ENCODE measurements at regions not wholly inside any gene's neighbourhood (a gene's known extent, or its start where the extent isn't known, plus 50 kb on each side); places are given as distances from the start of the nearest gene placed in this dataset.
"Not testable (repeated sequence)": the region's sequence is repeated elsewhere in the genome, so short reads cannot be mapped to it uniquely, and the experiment has no call there.

GRCh38 chr16:87144232-87144631 is 173.0 kb downstream of the C16orf95 start:
- Histone ChIP-seq H3K9ac (ENCODE audit: low read depth, low read length) (no peak overlapping the region), H3K36me3 (ENCODE audit: insufficient read depth, low read depth, low read length) (no peaks in the 10 kb centered on the region), H3K4me1 (ENCODE audit: insufficient read depth, low read length) (peaks cover 3% of the 10 kb centered on the region; the same call in 1 of the 2 replicates), H3K9me3 (ENCODE audit: insufficient read depth, low read depth, low read length) (no peaks in the 10 kb centered on the region), H3K27me3 (ENCODE audit: insufficient read depth, low read length) (no peaks in the 10 kb centered on the region), H3K4me3 (ENCODE audit: low read length) (no peak overlapping the region), H3K27ac (ENCODE audit: low read length) (no peak overlapping the region)

DNA sequence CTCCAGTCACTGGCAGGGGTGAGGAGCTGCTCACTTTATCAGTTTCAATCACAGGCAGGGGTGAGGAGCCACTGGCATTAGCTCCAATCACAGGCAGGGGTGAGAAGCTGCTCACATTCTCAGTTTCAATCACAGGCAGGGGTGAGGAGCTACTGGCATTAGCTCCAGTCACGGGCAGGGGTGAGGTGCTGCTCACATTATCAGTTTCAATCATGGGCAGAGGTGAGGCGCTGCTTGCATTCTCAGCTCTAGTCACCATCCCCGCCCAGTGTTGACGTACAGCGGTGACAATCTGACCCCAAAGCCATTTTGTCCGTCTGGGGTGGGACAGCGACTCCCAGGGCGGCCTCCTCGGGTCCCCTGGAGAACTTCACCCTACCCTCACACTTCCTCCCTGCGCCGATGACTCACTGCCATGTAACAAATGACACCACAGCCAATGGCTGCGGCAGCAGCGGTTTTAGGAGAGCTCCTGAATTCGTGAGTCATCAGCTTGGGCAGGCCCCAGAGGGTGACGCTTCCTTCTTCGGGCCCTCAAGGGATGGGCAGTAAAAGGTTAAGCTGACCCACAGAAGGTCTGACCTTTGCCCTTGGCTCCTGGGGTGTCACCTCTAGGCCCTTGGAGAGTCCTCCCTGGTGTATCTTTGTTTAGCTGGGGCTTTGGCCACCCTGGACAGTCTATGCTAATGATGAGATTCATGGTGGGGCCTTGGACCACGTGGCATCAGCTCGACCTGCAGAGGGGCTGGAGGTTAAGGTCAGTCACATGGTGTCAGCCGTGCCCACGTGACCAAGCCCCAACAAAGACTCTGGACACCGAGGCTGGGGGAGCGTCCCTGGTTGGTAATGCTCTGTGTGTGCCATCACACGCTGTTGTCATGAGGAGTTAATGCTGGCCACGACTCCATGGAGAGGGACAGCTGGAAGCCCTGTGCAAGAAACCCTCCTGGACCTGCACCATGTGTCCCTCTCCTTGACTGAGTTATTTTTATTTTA is 171.7 kb downstream of the C16orf95 start:
- peaks cover 3% of the 10 kb centered on the region; the same call in 1 of the 2 replicates for H3K4me1 ChIP-seq (ENCODE audit: insufficient read depth, low read length)
- no peak overlapping the region for H3K9ac ChIP-seq (ENCODE audit: low read depth, low read length)
- no peak overlapping the region for H3K27ac ChIP-seq (ENCODE audit: low read length)
- no peaks in the 10 kb centered on the region for H3K36me3 ChIP-seq (ENCODE audit: insufficient read depth, low read depth, low read length)
- no peaks in the 10 kb centered on the region; the same call in none of the 2 replicates for H3K9me3 ChIP-seq (ENCODE audit: insufficient read depth, low read depth, low read length)
- H3K27me3 ChIP-seq (ENCODE audit: insufficient read depth, low read length), result no peaks in the 10 kb centered on the region
- H3K4me3 ChIP-seq (ENCODE audit: low read length), result no peak overlapping the region

DNA sequence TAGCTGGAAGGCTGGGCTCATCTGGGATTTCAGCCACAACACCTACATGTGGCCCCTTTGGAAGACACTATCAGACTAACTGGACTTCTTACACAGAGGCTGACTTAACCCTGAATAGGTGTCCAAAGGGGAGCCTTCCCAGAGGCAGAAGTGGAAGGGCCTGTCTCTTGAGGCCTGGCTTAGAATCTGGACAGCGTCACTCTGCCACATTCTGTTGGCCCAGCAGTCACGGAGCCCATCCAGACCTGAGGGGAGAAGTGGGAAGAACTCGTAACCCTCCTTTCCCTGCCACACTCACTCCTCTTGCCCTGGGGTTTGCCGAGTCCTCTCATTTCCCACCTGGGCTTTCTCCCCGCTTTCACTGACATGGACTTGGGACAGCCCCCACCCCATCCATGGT is 170.5 kb downstream of the C16orf95 start:
- peaks cover 3% of the 10 kb centered on the region; the same call in 1 of the 2 replicates for H3K4me1 ChIP-seq (ENCODE audit: insufficient read depth, low read length)
- no peaks in the 10 kb centered on the region for H3K36me3 ChIP-seq (ENCODE audit: insufficient read depth, low read depth, low read length)
- H3K9me3 ChIP-seq (ENCODE audit: insufficient read depth, low read depth, low read length), result no peaks in the 10 kb centered on the region; the same call in none of the 2 replicates
- H3K27ac ChIP-seq (ENCODE audit: low read length), result no peak overlapping the region
- H3K27me3 ChIP-seq (ENCODE audit: insufficient read depth, low read length), result no peaks in the 10 kb centered on the region
- no peak overlapping the region for H3K9ac ChIP-seq (ENCODE audit: low read depth, low read length)
- no peak overlapping the region for H3K4me3 ChIP-seq (ENCODE audit: low read length)

- no peaks in the 10 kb centered on the region; the same call in none of the 2 replicates for H3K9me3 ChIP-seq (ENCODE audit: insufficient read depth, low read depth, low read length)
- no peaks in the 10 kb centered on the region for H3K27me3 ChIP-seq (ENCODE audit: insufficient read depth, low read length)
- H3K4me1 ChIP-seq (ENCODE audit: insufficient read depth, low read length), result no peaks in the 10 kb centered on the region
- H3K4me3 ChIP-seq (ENCODE audit: low read length), result no peak overlapping the region
- H3K27ac ChIP-seq (ENCODE audit: low read length), result no peak overlapping the region
- H3K36me3 ChIP-seq (ENCODE audit: insufficient read depth, low read depth, low read length), result no peaks in the 10 kb centered on the region
- no peak overlapping the region for H3K9ac ChIP-seq (ENCODE audit: low read depth, low read length)
Observed at GRCh38 chr16:87149051-87149450, 168.1 kb downstream of the C16orf95 start.

DNA sequence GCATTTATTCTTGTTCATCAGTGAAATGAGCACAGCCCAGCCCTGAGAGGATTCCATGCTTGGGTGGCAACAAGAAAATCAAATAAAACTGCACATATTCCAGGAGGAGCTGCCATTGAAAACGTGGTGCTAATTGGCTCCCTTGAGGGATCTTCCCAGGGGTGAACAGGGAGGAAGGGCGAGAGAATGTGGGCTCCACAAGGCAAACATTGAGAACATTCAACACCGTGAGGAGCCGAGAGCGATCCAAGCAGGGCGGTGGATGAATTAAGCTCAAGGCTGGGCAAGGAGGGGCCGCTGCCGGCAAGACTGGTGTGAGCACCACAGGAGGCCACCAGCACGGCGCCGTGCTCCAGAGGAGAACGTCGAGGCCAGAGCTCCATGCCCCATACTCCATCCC is 166.9 kb downstream of the C16orf95 start:
- Histone ChIP-seq H3K4me1 (ENCODE audit: insufficient read depth, low read length) (no peaks in the 10 kb centered on the region), H3K9ac (ENCODE audit: low read depth, low read length) (no peak overlapping the region), H3K4me3 (ENCODE audit: low read length) (no peak overlapping the region), H3K27me3 (ENCODE audit: insufficient read depth, low read length) (no peaks in the 10 kb centered on the region), H3K9me3 (ENCODE audit: insufficient read depth, low read depth, low read length) (no peaks in the 10 kb centered on the region; the same call in none of the 2 replicates), H3K36me3 (ENCODE audit: insufficient read depth, low read depth, low read length) (no peaks in the 10 kb centered on the region), H3K27ac (ENCODE audit: low read length) (no peak overlapping the region)

DNA sequence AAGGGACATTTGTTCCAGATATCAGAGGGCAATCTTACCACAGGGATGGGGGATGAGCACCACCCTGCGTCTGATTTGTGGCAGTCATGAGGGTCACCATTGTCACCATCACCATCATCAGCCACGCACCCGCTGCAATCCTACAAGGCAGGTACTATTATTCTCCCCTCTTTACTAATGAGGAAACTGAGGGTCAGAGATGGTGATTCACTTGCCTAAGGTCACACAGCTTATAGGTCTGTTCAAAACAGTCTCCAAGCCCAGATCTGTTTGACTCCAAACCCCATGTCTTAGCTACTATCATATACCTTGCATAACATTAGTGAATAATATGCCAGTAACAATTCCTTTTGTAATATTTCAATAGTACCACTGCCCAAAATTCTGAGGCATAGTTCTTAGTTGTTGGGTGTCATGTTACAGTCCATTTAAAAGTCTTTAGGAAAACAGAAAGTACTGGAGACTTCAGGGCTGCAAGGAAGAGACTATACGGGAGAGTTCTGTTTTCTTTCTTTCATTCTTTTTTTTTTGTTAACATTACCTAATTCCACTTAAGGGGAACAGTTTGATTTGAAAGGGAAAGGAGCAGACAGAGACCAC is 166.4 kb downstream of the C16orf95 start:
- Histone ChIP-seq H3K4me3 (ENCODE audit: low read length) (no peak overlapping the region), H3K9ac (ENCODE audit: low read depth, low read length) (no peak overlapping the region), H3K27ac (ENCODE audit: low read length) (no peak overlapping the region), H3K4me1 (ENCODE audit: insufficient read depth, low read length) (no peaks in the 10 kb centered on the region), H3K36me3 (ENCODE audit: insufficient read depth, low read depth, low read length) (no peaks in the 10 kb centered on the region), H3K9me3 (ENCODE audit: insufficient read depth, low read depth, low read length) (no peaks in the 10 kb centered on the region; the same call in none of the 2 replicates), H3K27me3 (ENCODE audit: insufficient read depth, low read length) (no peaks in the 10 kb centered on the region)

DNA sequence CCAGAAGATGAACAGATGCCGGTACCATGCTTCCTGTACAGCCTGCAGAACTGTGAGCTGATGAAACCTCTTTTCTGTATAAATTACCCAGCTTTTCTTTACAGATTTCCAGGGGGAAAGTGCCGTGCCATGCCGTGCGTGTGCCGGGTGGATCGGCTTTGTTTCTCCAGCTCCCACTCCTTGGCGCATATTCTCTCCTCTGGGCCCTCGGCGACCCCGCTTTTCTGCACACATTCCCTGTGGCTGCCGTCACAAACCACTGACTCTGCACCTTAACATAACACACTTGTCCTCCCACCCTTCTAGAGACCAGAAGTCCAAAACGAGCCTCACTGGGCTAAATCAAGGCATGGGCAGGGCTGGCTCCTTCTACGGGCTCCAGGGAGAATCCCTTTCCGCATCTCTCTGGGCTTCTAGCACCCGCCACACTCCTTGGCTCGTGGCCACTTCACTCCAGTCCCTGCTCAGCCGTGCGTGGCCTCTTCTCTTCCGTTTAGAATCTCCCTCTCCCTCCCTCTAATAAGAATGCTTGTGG is 164.9 kb downstream of the C16orf95 start:
- Histone ChIP-seq H3K27me3 (ENCODE audit: insufficient read depth, low read length) (no peaks in the 10 kb centered on the region), H3K4me1 (ENCODE audit: insufficient read depth, low read length) (no peaks in the 10 kb centered on the region), H3K9me3 (ENCODE audit: insufficient read depth, low read depth, low read length) (no peaks in the 10 kb centered on the region; the same call in none of the 2 replicates), H3K9ac (ENCODE audit: low read depth, low read length) (no peak overlapping the region), H3K4me3 (ENCODE audit: low read length) (no peak overlapping the region), H3K36me3 (ENCODE audit: insufficient read depth, low read depth, low read length) (no peaks in the 10 kb centered on the region), H3K27ac (ENCODE audit: low read length) (no peak overlapping the region)

- no peak overlapping the region for H3K27ac ChIP-seq (ENCODE audit: low read length)
- no peaks in the 10 kb centered on the region; the same call in none of the 2 replicates for H3K9me3 ChIP-seq (ENCODE audit: insufficient read depth, low read depth, low read length)
- no peaks in the 10 kb centered on the region for H3K27me3 ChIP-seq (ENCODE audit: insufficient read depth, low read length)
- H3K9ac ChIP-seq (ENCODE audit: low read depth, low read length), result no peak overlapping the region
- no peaks in the 10 kb centered on the region for H3K36me3 ChIP-seq (ENCODE audit: insufficient read depth, low read depth, low read length)
- no peak overlapping the region for H3K4me3 ChIP-seq (ENCODE audit: low read length)
- no peaks in the 10 kb centered on the region for H3K4me1 ChIP-seq (ENCODE audit: insufficient read depth, low read length)
Observed at GRCh38 chr16:87153326-87153725, 163.9 kb downstream of the C16orf95 start.

DNA sequence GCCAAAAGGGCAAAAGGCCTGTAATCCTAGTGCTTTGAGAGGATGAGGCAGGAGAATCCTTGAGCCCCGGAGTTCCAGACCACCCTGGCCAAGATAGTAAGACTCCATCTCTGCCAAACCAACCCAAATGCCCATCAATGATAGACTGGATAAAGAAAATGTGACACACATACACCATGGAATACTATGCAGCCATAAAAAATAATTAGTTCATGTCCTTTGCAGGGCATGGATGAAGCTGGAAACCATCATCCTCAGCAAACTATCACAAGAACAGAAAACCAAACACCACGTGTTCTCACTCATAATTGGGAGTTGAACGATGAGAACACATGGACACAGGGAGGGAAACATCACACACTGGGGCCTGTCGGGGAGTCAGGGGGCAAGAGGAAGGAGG is 161.9 kb downstream of the C16orf95 start:
- not testable (repeated sequence) for H3K9ac ChIP-seq (ENCODE audit: low read depth, low read length); H3K9me3 ChIP-seq (ENCODE audit: insufficient read depth, low read depth, low read length); H3K36me3 ChIP-seq (ENCODE audit: insufficient read depth, low read depth, low read length); H3K27ac ChIP-seq (ENCODE audit: low read length); H3K4me3 ChIP-seq (ENCODE audit: low read length); H3K4me1 ChIP-seq (ENCODE audit: insufficient read depth, low read length); H3K27me3 ChIP-seq (ENCODE audit: insufficient read depth, low read length)

DNA sequence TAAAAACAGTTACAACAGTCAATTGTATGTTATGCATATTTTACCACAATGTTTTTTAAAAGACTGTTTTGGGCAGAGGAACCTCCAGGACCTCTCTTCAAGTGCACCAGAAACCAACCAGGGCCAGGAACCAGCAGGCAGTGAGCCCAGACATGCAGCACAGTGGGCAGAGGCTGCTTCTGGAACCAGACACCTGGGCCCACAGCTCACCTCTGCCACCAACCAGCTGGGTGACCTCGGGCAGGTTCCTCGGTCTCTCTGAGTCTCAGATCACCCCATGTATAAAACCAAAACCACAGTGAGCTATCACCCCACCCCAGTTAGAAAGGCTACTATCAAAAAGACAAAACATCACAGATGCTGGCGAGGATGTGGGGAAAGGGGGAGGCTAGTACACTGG is 161.0 kb downstream of the C16orf95 start:
- Histone ChIP-seq H3K27ac (ENCODE audit: low read length) (no peak overlapping the region), H3K27me3 (ENCODE audit: insufficient read depth, low read length) (no peaks in the 10 kb centered on the region), H3K36me3 (ENCODE audit: insufficient read depth, low read depth, low read length) (no peaks in the 10 kb centered on the region), H3K4me3 (ENCODE audit: low read length) (no peak overlapping the region), H3K9me3 (ENCODE audit: insufficient read depth, low read depth, low read length) (no peaks in the 10 kb centered on the region), H3K4me1 (ENCODE audit: insufficient read depth, low read length) (no peaks in the 10 kb centered on the region), H3K9ac (ENCODE audit: low read depth, low read length) (no peak overlapping the region)

GRCh38 chr16:87160234-87160636 is 157.0 kb downstream of the C16orf95 start:
- Histone ChIP-seq H3K27ac (ENCODE audit: low read length) (no peak overlapping the region), H3K36me3 (ENCODE audit: insufficient read depth, low read depth, low read length) (no peaks in the 10 kb centered on the region), H3K9me3 (ENCODE audit: insufficient read depth, low read depth, low read length) (no peaks in the 10 kb centered on the region), H3K27me3 (ENCODE audit: insufficient read depth, low read length) (no peaks in the 10 kb centered on the region), H3K4me1 (ENCODE audit: insufficient read depth, low read length) (no peaks in the 10 kb centered on the region), H3K4me3 (ENCODE audit: low read length) (no peak overlapping the region), H3K9ac (ENCODE audit: low read depth, low read length) (no peak overlapping the region)
